ENCODE measurements at regions not wholly inside any gene's neighbourhood (a gene's known extent, or its start where the extent isn't known, plus 50 kb on each side); places are given as distances from the start of the nearest gene placed in this dataset.

DNA sequence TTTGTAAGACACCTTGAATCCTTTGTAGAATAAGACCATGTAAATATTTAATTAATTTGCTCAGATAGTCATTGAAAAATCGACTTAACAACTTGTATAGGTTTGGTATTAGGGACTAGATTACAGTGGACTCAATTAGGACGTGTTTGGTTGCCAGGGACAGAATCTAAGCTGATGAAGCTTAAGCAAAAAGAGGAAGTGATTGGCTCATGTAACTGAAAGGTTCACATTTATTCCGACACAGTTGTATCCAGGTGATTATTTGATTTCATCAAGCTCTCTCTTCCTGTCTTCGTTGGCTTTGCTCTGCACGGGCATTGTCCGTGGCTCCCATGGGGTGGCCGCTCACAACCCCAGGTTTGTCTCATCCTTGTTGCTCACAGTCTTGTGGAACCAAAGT, 146.4 kb downstream of the C11orf91 start:
- ChIA-PET POLR2A (no interaction called here), CTCF (interaction anchor here (0.9 kb wide), 1 partner anchor 12 kb away, joined by 3 read pairs; no protein-coding TSS in a partner anchor)
- H2AFZ ChIP-seq (ENCODE audit: insufficient read depth, low read depth, low read length, poor library complexity, severe bottlenecking) = no peak overlapping the region
- no peak for TF ChIP-seq CTCF (IDR thresholded peaks at IDR 0.05)
- no peak for TF ChIP-seq EZH2 (IDR thresholded peaks at IDR 0.05; ENCODE audit: borderline replicate concordance, insufficient read depth, low read depth, low read length, poor library complexity, severe bottlenecking)
- peaks cover 15% of the 10 kb centered on the region for H3K27me3 Mint-ChIP-seq
- no peaks in the 10 kb centered on the region for H3K36me3 ChIP-seq (replicated peaks in 1 of 2; ENCODE audit: control extremely low read depth in 1 of 2, control insufficient read depth in 1 of 2, extremely low read depth in 1 of 2, insufficient read depth in 2 of 2, low read length in 1 of 2)
- no peaks in the 10 kb centered on the region for H3K79me2 ChIP-seq (ENCODE audit: control insufficient read depth, insufficient read depth, low read length)
- 97% methylated on average over 5 of the region's 7 CpGs for WGBS (ENCODE audit: insufficient coverage)
- peaks cover 0 to 9% (median 2%) of the 10 kb centered on the region in 4 experiments for H3K27me3 ChIP-seq (replicated peaks in 1 of 4; ENCODE audit: control extremely low read depth in 1 of 4, control insufficient read depth in 3 of 4, insufficient read depth in 4 of 4, low read length in 3 of 4)
- H3K9ac ChIP-seq (ENCODE audit: low read length) = no peak overlapping the region
- no peaks in the 10 kb centered on the region for H3K4me1 ChIP-seq (ENCODE audit: control insufficient read depth in 2 of 2, insufficient read depth in 2 of 2, low read length in 2 of 2)
- ATAC-seq (ENCODE audit: low read depth) (no peak), DNase-seq (no peak)
- no peaks in the 10 kb centered on the region for H4K20me1 ChIP-seq (ENCODE audit: control insufficient read depth, insufficient read depth, low read length, poor library complexity, severe bottlenecking)
- no peak overlapping the region for H3K27ac ChIP-seq (ENCODE audit: low read length in 2 of 2)
- no peaks in the 10 kb centered on the region for H3K9me3 ChIP-seq (ENCODE audit: control extremely low read depth in 1 of 3, control insufficient read depth in 2 of 3, insufficient read depth in 1 of 3, low read length in 2 of 3)
- no peak overlapping the region for H3K4me3 Mint-ChIP-seq
- intact Hi-C loops (cut with micrococcal nuclease) = no loop called here
- no peak overlapping the region for H3K4me2 ChIP-seq (replicated peaks; ENCODE audit: low read depth, low read length, poor library complexity, severe bottlenecking)
- no peak overlapping the region for H3K4me3 ChIP-seq (ENCODE audit: control extremely low read depth in 1 of 5, extremely low read depth in 1 of 5, insufficient read depth in 1 of 5, low read depth in 2 of 5, low read length in 4 of 5)
- H3K4me1 Mint-ChIP-seq = no peaks in the 10 kb centered on the region
- no peaks in the 10 kb centered on the region for H3K9me3 Mint-ChIP-seq (ENCODE audit: insufficient read depth)
- H3K27ac Mint-ChIP-seq = no peak overlapping the region

DNA sequence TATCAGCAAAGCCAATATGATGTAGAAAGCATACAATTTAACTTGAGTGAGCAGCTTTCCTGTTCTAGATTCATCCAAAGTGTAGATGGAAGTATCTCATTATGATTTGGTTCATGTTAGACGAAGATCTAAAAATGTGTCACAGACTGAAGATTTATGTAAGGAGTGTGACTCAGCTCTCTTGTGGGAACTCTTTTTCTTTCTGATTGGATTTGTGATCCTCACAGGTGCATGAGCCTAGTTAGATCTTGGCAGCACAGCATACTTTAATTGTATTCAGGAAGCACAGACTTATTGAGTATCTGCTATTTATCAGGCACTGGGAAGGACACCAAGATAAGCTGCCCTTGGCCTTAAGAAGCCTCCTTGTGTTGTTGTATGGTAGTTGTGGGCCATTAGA, 147.1 kb downstream of the C11orf91 start:
- no peak for DNase-seq
- H3K9me3 ChIP-seq (ENCODE audit: control extremely low read depth in 1 of 3, control insufficient read depth in 2 of 3, insufficient read depth in 1 of 3, low read length in 2 of 3) = no peaks in the 10 kb centered on the region
- H3K79me2 ChIP-seq (ENCODE audit: control insufficient read depth, insufficient read depth, low read length) = no peaks in the 10 kb centered on the region
- ATAC-seq (ENCODE audit: low read depth) = no peak
- intact Hi-C loops (cut with micrococcal nuclease) = no loop called here
- H2AFZ ChIP-seq (ENCODE audit: insufficient read depth, low read depth, low read length, poor library complexity, severe bottlenecking) = no peak overlapping the region
- H4K20me1 ChIP-seq (ENCODE audit: control insufficient read depth, insufficient read depth, low read length, poor library complexity, severe bottlenecking) = no peaks in the 10 kb centered on the region
- Mint-ChIP-seq H3K4me1 (no peaks in the 10 kb centered on the region), H3K27me3 (peaks cover 15% of the 10 kb centered on the region), H3K27ac (no peak overlapping the region), H3K4me3 (no peak overlapping the region), H3K9me3 (ENCODE audit: insufficient read depth) (no peaks in the 10 kb centered on the region)
- H3K9ac ChIP-seq (ENCODE audit: low read length) = no peak overlapping the region
- H3K27me3 ChIP-seq (replicated peaks in 1 of 4; ENCODE audit: control extremely low read depth in 1 of 4, control insufficient read depth in 3 of 4, insufficient read depth in 4 of 4, low read length in 3 of 4) = peaks cover 0 to 9% (median 2%) of the 10 kb centered on the region in 4 experiments
- CTCF ChIA-PET = no interaction called here
- WGBS (ENCODE audit: insufficient coverage) = 0% methylated on average over 1 of the region's 1 CpG
- H3K4me2 ChIP-seq (replicated peaks; ENCODE audit: low read depth, low read length, poor library complexity, severe bottlenecking) = no peak overlapping the region
- no peaks in the 10 kb centered on the region for H3K4me1 ChIP-seq (ENCODE audit: control insufficient read depth in 2 of 2, insufficient read depth in 2 of 2, low read length in 2 of 2)
- H3K36me3 ChIP-seq (replicated peaks in 1 of 2; ENCODE audit: control extremely low read depth in 1 of 2, control insufficient read depth in 1 of 2, extremely low read depth in 1 of 2, insufficient read depth in 2 of 2, low read length in 1 of 2) = no peaks in the 10 kb centered on the region
- no peak overlapping the region for H3K27ac ChIP-seq (ENCODE audit: low read length in 2 of 2)
- no peak overlapping the region for H3K4me3 ChIP-seq (ENCODE audit: control extremely low read depth in 1 of 5, extremely low read depth in 1 of 5, insufficient read depth in 1 of 5, low read depth in 2 of 5, low read length in 4 of 5)
- no peak for TF ChIP-seq EZH2 (IDR thresholded peaks at IDR 0.05; ENCODE audit: borderline replicate concordance, insufficient read depth, low read depth, low read length, poor library complexity, severe bottlenecking)
- no peak for TF ChIP-seq CTCF (IDR thresholded peaks at IDR 0.05)
- POLR2A ChIA-PET = no interaction called here

Data from B cell (primary cell).